ENCODE measurements at regions not wholly inside any gene's neighbourhood (a gene's known extent, or its start where the extent isn't known, plus 50 kb on each side); places are given as distances from the start of the nearest gene placed in this dataset.

DNA sequence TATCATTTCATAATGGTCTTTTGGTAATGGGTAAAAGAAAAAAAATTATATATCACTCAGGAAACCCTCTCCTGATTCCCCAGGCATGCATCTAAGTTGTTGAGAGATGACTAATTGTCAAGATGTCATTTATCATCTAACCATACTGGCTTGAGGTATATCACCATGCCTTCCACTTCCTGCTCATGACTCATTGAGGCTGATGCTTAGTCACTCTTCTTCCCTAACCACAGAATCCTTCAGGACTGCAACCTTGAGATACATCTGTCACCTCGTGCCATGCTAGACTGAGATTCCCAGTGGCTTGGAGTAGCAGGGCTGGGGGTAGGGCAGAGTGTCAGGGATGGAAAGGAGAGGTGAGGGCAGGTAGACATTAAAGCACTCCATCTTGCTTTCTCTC, 782.5 kb upstream of the INTU start:
- Histone ChIP-seq H3K27me3 (no peaks in the 10 kb centered on the region), H3K4me1 (no peaks in the 10 kb centered on the region), H3K27ac (no peak overlapping the region), H3K36me3 (no peaks in the 10 kb centered on the region), H3K4me3 (no peak overlapping the region), H3K9me3 (no peaks in the 10 kb centered on the region)
- intact Hi-C loops (cut with DNase I; ENCODE audit: low total_unique reads), result no loop called here
- no peak for DNase-seq
- TF ChIP-seq, protein P1, sequence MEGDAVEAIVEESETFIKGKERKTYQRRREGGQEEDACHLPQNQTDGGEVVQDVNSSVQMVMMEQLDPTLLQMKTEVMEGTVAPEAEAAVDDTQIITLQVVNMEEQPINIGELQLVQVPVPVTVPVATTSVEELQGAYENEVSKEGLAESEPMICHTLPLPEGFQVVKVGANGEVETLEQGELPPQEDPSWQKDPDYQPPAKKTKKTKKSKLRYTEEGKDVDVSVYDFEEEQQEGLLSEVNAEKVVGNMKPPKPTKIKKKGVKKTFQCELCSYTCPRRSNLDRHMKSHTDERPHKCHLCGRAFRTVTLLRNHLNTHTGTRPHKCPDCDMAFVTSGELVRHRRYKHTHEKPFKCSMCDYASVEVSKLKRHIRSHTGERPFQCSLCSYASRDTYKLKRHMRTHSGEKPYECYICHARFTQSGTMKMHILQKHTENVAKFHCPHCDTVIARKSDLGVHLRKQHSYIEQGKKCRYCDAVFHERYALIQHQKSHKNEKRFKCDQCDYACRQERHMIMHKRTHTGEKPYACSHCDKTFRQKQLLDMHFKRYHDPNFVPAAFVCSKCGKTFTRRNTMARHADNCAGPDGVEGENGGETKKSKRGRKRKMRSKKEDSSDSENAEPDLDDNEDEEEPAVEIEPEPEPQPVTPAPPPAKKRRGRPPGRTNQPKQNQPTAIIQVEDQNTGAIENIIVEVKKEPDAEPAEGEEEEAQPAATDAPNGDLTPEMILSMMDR (IDR thresholded peaks at IDR 0.05), result no peak

DNA sequence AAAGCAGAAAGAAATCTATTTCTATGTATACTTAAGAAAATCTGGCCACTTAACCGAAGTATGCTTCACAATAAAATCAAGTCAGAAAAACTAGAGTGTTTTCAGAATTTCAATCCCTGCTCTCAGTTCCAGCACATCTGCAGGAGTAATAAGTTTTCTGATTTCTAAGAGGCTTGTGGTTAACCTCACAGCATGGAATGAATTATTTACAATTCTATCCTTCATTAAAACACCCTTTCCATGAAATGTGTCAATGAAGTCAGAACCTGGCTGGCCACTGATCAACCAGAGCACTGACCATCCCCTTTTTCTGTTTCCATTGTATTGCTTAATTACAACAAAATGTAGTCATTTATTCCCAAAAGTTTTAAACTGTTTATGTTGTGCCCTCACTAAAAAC, 781.4 kb upstream of the INTU start:
- Histone ChIP-seq H3K36me3 (no peaks in the 10 kb centered on the region), H3K4me1 (no peaks in the 10 kb centered on the region), H3K4me3 (no peak overlapping the region), H3K27ac (no peak overlapping the region), H3K27me3 (no peaks in the 10 kb centered on the region), H3K9me3 (no peaks in the 10 kb centered on the region)
- intact Hi-C loops (cut with DNase I; ENCODE audit: low total_unique reads), result no loop called here
- TF ChIP-seq, protein P1 (IDR thresholded peaks at IDR 0.05), result no peak
- no peak for DNase-seq

DNA sequence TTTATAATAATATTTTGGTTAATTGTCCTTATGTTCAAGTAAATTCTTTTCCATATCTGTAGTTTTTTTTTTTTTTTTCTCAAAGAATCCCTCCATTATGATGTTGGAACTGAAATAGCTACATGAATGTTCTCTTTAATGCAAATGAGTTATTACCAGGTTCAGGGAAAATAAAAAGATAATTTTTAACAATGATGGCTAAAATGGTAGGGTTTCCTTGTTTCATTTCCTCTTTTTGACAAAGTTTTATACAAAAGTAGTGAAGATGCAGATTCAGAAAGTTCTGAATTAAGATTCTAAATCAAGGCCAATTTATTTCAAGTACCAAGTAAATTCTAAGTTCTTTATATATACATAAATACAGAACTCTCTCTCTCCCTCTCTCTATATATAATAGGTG, 779.0 kb upstream of the INTU start:
- intact Hi-C loops (cut with DNase I; ENCODE audit: low total_unique reads), result no loop called here
- TF ChIP-seq, protein P1 (IDR thresholded peaks at IDR 0.05), result no peak

DNA sequence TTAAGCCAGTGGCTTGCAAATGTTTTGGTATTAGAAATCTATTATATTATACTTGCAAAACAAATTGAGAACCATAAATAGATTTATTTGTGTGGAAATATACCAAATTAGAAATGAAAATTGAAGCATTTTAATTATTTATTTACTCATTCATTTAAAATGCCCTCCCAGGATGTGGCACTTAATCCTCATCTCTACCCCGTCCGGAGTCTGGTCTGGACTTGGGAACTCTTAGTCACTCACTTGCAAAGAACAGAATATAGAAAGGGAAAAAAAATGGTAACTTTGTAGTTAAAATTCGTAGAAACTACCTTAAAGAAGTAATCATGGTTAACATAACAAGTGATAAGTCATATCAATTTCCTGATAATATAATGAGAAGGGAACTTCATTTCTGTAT, 775.9 kb upstream of the INTU start:
- H3K4me3 ChIP-seq, result no peak overlapping the region
- H3K9me3 ChIP-seq, result no peaks in the 10 kb centered on the region
- H3K27me3 ChIP-seq, result no peaks in the 10 kb centered on the region
- TF ChIP-seq, protein P1 (IDR thresholded peaks at IDR 0.05), result no peak
- H3K36me3 ChIP-seq, result no peaks in the 10 kb centered on the region
- H3K4me1 ChIP-seq, result no peaks in the 10 kb centered on the region
- DNase-seq, result no peak
- intact Hi-C loops (cut with DNase I; ENCODE audit: low total_unique reads), result no loop called here
- H3K27ac ChIP-seq, result no peak overlapping the region

More for the DNA sequence above, 779.0 kb upstream of the INTU start:
- no peaks in the 10 kb centered on the region for H3K4me1 ChIP-seq
- H3K27me3 ChIP-seq, result no peaks in the 10 kb centered on the region
- DNase-seq, result no peak
- no peak overlapping the region for H3K27ac ChIP-seq
- no peaks in the 10 kb centered on the region for H3K9me3 ChIP-seq
- H3K36me3 ChIP-seq, result no peaks in the 10 kb centered on the region
- no peak overlapping the region for H3K4me3 ChIP-seq

DNA sequence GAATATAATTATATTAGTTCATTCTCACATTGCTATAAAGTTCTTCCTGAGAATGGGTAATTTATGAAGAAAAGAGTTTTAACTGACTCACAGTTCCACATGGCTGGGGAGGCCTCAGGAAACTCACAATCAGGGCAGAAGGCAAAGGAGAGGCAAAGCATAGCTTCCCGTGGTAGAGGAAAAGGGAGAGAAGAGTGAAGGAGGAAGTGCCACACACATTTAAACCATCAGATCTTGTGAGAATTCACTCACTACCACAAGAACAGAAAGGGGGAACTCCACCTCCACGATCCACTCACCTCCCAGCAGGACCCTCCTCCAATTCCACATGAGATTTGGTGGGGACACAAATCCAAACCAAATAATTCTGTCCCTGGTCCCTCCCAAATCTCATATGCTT, 773.4 kb upstream of the INTU start:
- TF ChIP-seq, protein P1 (IDR thresholded peaks at IDR 0.05), result no peak
- H3K4me3 ChIP-seq, result no peak overlapping the region
- no peaks in the 10 kb centered on the region for H3K27me3 ChIP-seq
- H3K4me1 ChIP-seq, result no peaks in the 10 kb centered on the region
- no peaks in the 10 kb centered on the region for H3K36me3 ChIP-seq
- no peak for DNase-seq
- no peaks in the 10 kb centered on the region for H3K9me3 ChIP-seq
- no peak overlapping the region for H3K27ac ChIP-seq
- intact Hi-C loops (cut with DNase I; ENCODE audit: low total_unique reads), result no loop called here

DNA sequence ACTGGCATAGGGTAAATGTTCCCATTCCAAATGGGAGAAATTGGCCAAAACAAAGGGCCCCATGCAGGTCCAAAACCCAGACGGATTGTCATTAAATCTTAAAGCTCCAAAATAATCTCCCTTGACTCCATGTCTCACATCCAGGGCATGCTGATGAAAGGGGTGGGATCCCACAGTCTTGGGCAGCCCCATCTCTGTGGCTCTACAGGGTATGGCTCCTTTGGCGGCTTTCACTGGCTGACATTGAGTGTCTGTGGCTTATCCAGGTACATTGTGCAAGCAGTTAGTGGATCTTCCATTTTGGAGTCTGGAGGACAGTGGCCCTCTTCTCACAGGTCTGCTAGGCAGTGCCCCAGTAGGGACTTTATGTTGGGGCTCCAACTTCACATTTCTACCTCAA, 772.9 kb upstream of the INTU start:
- intact Hi-C loops (cut with DNase I; ENCODE audit: low total_unique reads), result no loop called here
- TF ChIP-seq, protein P1 (IDR thresholded peaks at IDR 0.05), result no peak
- no peak for DNase-seq
- H3K36me3 ChIP-seq, result no peaks in the 10 kb centered on the region
- no peak overlapping the region for H3K27ac ChIP-seq
- no peaks in the 10 kb centered on the region for H3K4me1 ChIP-seq
- H3K9me3 ChIP-seq, result no peaks in the 10 kb centered on the region
- H3K4me3 ChIP-seq, result no peak overlapping the region
- no peaks in the 10 kb centered on the region for H3K27me3 ChIP-seq
